WTC11 (cell line): ENCODE measurements at regions not wholly inside any gene's neighbourhood (a gene's known extent, or its start where the extent isn't known, plus 50 kb on each side); places are given as distances from the start of the nearest gene placed in this dataset.
A peak's percentile ranks its signal among the peaks of the same experiment; 100 is the strongest.

Experiments used
- ATAC-seq: fragments of 200-7000 bp; cut with Tn5 transposase; 2 replicates; pipeline ENCODE4 v1.10.0; 2021; ENCODE audit warnings: mild to moderate bottlenecking, moderate library complexity
- CTCF ChIA-PET: fragments of 300-600 bp; sonication (Branson Sonifier 250); formaldehyde crosslinking; loops from one replicate; lab custom pipeline; 2021; ENCODE audit warnings: antibody characterized with exemption; lab: Charles Lee
- POLR2A ChIA-PET: fragments of 350-600 bp; sonication (Branson Sonifier 250); formaldehyde crosslinking; loops from one replicate; lab custom pipeline; 2021; ENCODE audit warnings: antibody characterized with exemption; lab: Charles Lee
- DNase-seq: peaks from one replicate; pipeline ENCODE4 v3.0.0; 2021; ENCODE audit warnings: low spot score
- H3K27ac Mint-ChIP-seq: 2 replicates; pipeline ENCODE4 v1.8.0; 2021; ENCODE audit warnings: mixed read lengths
- H3K27me3 Mint-ChIP-seq: 2 replicates; pipeline ENCODE4 v1.8.0; 2021; ENCODE audit warnings: low read depth, mild to moderate bottlenecking, moderate library complexity, mixed read lengths
- H3K36me3 Mint-ChIP-seq: 2 replicates; pipeline ENCODE4 v1.8.0; 2021; ENCODE audit warnings: mixed read lengths
- H3K4me1 Mint-ChIP-seq: 2 replicates; pipeline ENCODE4 v1.8.0; 2022; ENCODE audit warnings: mixed read lengths
- H3K4me3 Mint-ChIP-seq: 2 replicates; pipeline ENCODE4 v1.8.0; 2021; ENCODE audit warnings: mild to moderate bottlenecking, moderate library complexity, mixed read lengths
- H3K9me3 Mint-ChIP-seq: 2 replicates; pipeline ENCODE4 v1.8.0; 2021; ENCODE audit warnings: mixed read lengths
- ETV6 ChIP-seq: sonication (generic); formaldehyde crosslinking; IDR thresholded peaks from 2 replicates; pipeline ENCODE4 v1.8.1; 2022; ENCODE audit warnings: mild to moderate bottlenecking, missing genetic modification reagents
- FOXJ3 ChIP-seq: sonication (generic); formaldehyde crosslinking; IDR thresholded peaks from 2 replicates; pipeline ENCODE4 v1.9.0; 2021; ENCODE audit warnings: missing genetic modification reagents, mild to moderate bottlenecking, borderline replicate concordance
- HMGA2 ChIP-seq: fragments of 250-450 bp; sonication (Bioruptor Pico); IDR thresholded peaks from 2 replicates; pipeline ENCODE4 v1.4.0; 2021; ENCODE audit warnings: mild to moderate bottlenecking, moderate library complexity
- JAZF1 ChIP-seq: fragments of 250-450 bp; sonication (Bioruptor Pico); IDR thresholded peaks from 2 replicates; pipeline ENCODE4 v1.9.0; 2021; ENCODE audit warnings: moderate library complexity, mild to moderate bottlenecking, inconsistent platforms
- JUN ChIP-seq: sonication (generic); formaldehyde crosslinking; IDR thresholded peaks from 2 replicates; pipeline ENCODE4 v1.8.0; 2023; ENCODE audit warnings: mild to moderate bottlenecking, missing genetic modification reagents
- NR3C1 ChIP-seq: sonication (generic); formaldehyde crosslinking; conservative IDR thresholded peaks from 2 replicates; pipeline ENCODE4 v1.8.1; 2023; ENCODE audit warnings: low read depth, mild to moderate bottlenecking, missing genetic modification reagents
- RELA ChIP-seq: sonication (generic); formaldehyde crosslinking; IDR thresholded peaks from 2 replicates; pipeline ENCODE4 v1.8.1; 2022; ENCODE audit warnings: missing genetic modification reagents, mild to moderate bottlenecking, borderline replicate concordance
- RORB ChIP-seq: fragments of 250-450 bp; sonication (Bioruptor Pico); IDR thresholded peaks from 2 replicates; pipeline ENCODE4 v1.9.0; 2021; ENCODE audit warnings: mild to moderate bottlenecking
- TEAD4 ChIP-seq: sonication (generic); formaldehyde crosslinking; IDR thresholded peaks from 2 replicates; pipeline ENCODE4 v1.8.0; 2022; ENCODE audit warnings: mild to moderate bottlenecking, missing genetic modification reagents
- ZBTB21 ChIP-seq: sonication (generic); formaldehyde crosslinking; IDR thresholded peaks from 2 replicates; pipeline ENCODE4 v1.8.1; 2023; ENCODE audit warnings: mild to moderate bottlenecking, missing genetic modification reagents, borderline replicate concordance
- ZNF263 ChIP-seq: sonication (generic); formaldehyde crosslinking; IDR thresholded peaks from 2 replicates; pipeline ENCODE4 v1.8.1; 2022; ENCODE audit warnings: low read depth, mild to moderate bottlenecking, moderate library complexity, missing genetic modification reagents
- ZNF281 ChIP-seq: sonication (generic); formaldehyde crosslinking; IDR thresholded peaks from 2 replicates; pipeline ENCODE4 v1.8.0; 2023; ENCODE audit warnings: mild to moderate bottlenecking, missing genetic modification reagents
- ZNF423 ChIP-seq: fragments of 250-450 bp; sonication (Bioruptor Pico); IDR thresholded peaks from 2 replicates; pipeline ENCODE4 v2.1.2; 2022; ENCODE audit warnings: mild to moderate bottlenecking, moderate library complexity
- TF ChIP-seq, protein P1 (sequence below): sonication (generic); formaldehyde crosslinking; IDR thresholded peaks from 2 replicates; pipeline ENCODE4 v1.8.1; 2022; ENCODE audit warnings: missing genetic modification reagents, borderline replicate concordance
- TF ChIP-seq, protein P2 (sequence below): sonication (generic); formaldehyde crosslinking; IDR thresholded peaks from 2 replicates; pipeline ENCODE4 v1.8.0; 2023; ENCODE audit warnings: missing genetic modification reagents

GRCh38 chr5:174520420-174521396 lies 203.7 kb upstream of the MSX2 start:
- Mint-ChIP-seq H3K27ac (no peak overlapping the region), H3K36me3 (no peaks in the 10 kb centered on the region), H3K4me3 (peak overlapping the region; percentile 61), H3K4me1 (peaks cover 18% of the 10 kb centered on the region), H3K9me3 (peaks cover 9% of the 10 kb centered on the region), H3K27me3 (peaks cover 47% of the 10 kb centered on the region)
- ChIA-PET POLR2A (no interaction called here), CTCF (interaction anchor here (0.8 to 1.1 kb wide), 2 partner anchors 101 to 119 kb away, joined by 3 to 10 read pairs; no protein-coding TSS in a partner anchor)
- DNase-seq (peak; percentile 57), ATAC-seq (peak; percentile 85)
- no peak for TF ChIP-seq HMGA2 (CRISPR knock-in tag)
- TF ChIP-seq, protein P1, sequence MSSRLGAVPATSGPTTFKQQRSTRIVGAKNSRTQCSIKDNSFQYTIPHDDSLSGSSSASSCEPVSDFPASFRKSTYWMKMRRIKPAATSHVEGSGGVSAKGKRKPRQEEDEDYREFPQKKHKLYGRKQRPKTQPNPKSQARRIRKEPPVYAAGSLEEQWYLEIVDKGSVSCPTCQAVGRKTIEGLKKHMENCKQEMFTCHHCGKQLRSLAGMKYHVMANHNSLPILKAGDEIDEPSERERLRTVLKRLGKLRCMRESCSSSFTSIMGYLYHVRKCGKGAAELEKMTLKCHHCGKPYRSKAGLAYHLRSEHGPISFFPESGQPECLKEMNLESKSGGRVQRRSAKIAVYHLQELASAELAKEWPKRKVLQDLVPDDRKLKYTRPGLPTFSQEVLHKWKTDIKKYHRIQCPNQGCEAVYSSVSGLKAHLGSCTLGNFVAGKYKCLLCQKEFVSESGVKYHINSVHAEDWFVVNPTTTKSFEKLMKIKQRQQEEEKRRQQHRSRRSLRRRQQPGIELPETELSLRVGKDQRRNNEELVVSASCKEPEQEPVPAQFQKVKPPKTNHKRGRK (CRISPR knock-in tag) = no peak
- no peak for TF ChIP-seq NR3C1 (CRISPR knock-in tag)
- TF ChIP-seq ZBTB21 = no peak
- no peak for TF ChIP-seq RELA
- TF ChIP-seq ZNF423 (CRISPR knock-in tag) = no peak
- TF ChIP-seq JAZF1 = no peak
- no peak for TF ChIP-seq ZNF263 (CRISPR knock-in tag)
- no peak for TF ChIP-seq FOXJ3 (CRISPR knock-in tag)
- TF ChIP-seq JUN = no peak
- no peak for TF ChIP-seq RORB (CRISPR knock-in tag)

- ATAC-seq = no peak
- POLR2A ChIA-PET = no interaction called here
- no peak for DNase-seq
- no peak overlapping the region for H3K27ac Mint-ChIP-seq
- CTCF ChIA-PET = no interaction called here
- H3K9me3 Mint-ChIP-seq = peaks cover 8% of the 10 kb centered on the region
- H3K27me3 Mint-ChIP-seq = peaks cover 46% of the 10 kb centered on the region
- TF ChIP-seq, protein P2, sequence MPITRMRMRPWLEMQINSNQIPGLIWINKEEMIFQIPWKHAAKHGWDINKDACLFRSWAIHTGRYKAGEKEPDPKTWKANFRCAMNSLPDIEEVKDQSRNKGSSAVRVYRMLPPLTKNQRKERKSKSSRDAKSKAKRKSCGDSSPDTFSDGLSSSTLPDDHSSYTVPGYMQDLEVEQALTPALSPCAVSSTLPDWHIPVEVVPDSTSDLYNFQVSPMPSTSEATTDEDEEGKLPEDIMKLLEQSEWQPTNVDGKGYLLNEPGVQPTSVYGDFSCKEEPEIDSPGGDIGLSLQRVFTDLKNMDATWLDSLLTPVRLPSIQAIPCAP (CRISPR knock-in tag) = no peak
- TF ChIP-seq, protein P1 (CRISPR knock-in tag) = no peak
- TF ChIP-seq ETV6 (CRISPR knock-in tag) (no peak), ZNF281 (CRISPR knock-in tag) (no peak), TEAD4 (CRISPR knock-in tag) (no peak)
- peaks cover 18% of the 10 kb centered on the region for H3K4me1 Mint-ChIP-seq
- H3K4me3 Mint-ChIP-seq = no peak overlapping the region
- no peaks in the 10 kb centered on the region for H3K36me3 Mint-ChIP-seq
These were observed 202.9 kb upstream of the MSX2 start for GRCh38 chr5:174521449-174521848.
